DOHH2 (cell line): ENCODE measurements at regions not wholly inside any gene's neighbourhood (a gene's known extent, or its start where the extent isn't known, plus 50 kb on each side); places are given as distances from the start of the nearest gene placed in this dataset.

Experiments
- H3F3A ChIP-seq: fragments of 200-600 bp; sonication (generic), shearing (Covaris generic); 2 replicates; pipeline ENCODE4 v1.6.0; 2016; ENCODE audit warnings: antibody characterized with exemption, mild to moderate bottlenecking; ENCODE audit not compliant: control insufficient read depth, insufficient read depth
- H3K27ac ChIP-seq: fragments of 200-600 bp; sonication (generic); 2 replicates; pipeline ENCODE4 v1.5.1; 2014; ENCODE audit warnings: low read depth, mild to moderate bottlenecking, low read length, moderate library complexity
- H3K27me3 ChIP-seq: fragments of 200-600 bp; sonication (generic); 2 replicates; pipeline ENCODE4 v1.6.1; 2014; ENCODE audit warnings: mild to moderate bottlenecking, low read length, mixed read lengths; ENCODE audit not compliant: control insufficient read depth
- H3K36me3 ChIP-seq: fragments of 200-600 bp; sonication (generic); 2 replicates; pipeline ENCODE4 v1.6.1; 2014; ENCODE audit warnings: mild to moderate bottlenecking, low read length, moderate library complexity, mixed read lengths; ENCODE audit not compliant: control insufficient read depth
- H3K4me1 ChIP-seq: fragments of 200-600 bp; sonication (generic); 2 replicates; pipeline ENCODE4 v1.6.1; 2014; ENCODE audit warnings: mild to moderate bottlenecking, low read length, mixed read lengths; ENCODE audit not compliant: control insufficient read depth
- H3K4me2 ChIP-seq: fragments of 200-600 bp; sonication (generic); 2 replicates; pipeline ENCODE4 v1.6.0; 2014; ENCODE audit warnings: mild to moderate bottlenecking, low read length, moderate library complexity
- H3K4me3 ChIP-seq: fragments of 200-600 bp; sonication (generic); 2 replicates; pipeline ENCODE4 v1.5.1; 2014; ENCODE audit warnings: mild to moderate bottlenecking, low read length, mixed read lengths
- H3K79me2 ChIP-seq: fragments of 200-600 bp; sonication (generic); 2 replicates; pipeline ENCODE4 v1.6.1; 2014; ENCODE audit warnings: mild to moderate bottlenecking, low read length, mixed read lengths; ENCODE audit not compliant: control insufficient read depth
- H3K9me2 ChIP-seq: fragments of 200-600 bp; sonication (generic); replicated peaks from 2 replicates; pipeline ENCODE4 v1.6.1; 2014; ENCODE audit warnings: mild to moderate bottlenecking, low read length, mixed read lengths; ENCODE audit not compliant: control insufficient read depth
- H3K9me3 ChIP-seq: fragments of 200-600 bp; sonication (generic); 2 replicates; pipeline ENCODE4 v1.6.1; 2014; ENCODE audit warnings: antibody characterized with exemption, low read length, mixed read lengths; ENCODE audit not compliant: control insufficient read depth, insufficient read depth
- H4K20me1 ChIP-seq: fragments of 200-600 bp; sonication (generic); 2 replicates; pipeline ENCODE4 v1.6.0; 2014; ENCODE audit warnings: low read depth, mild to moderate bottlenecking, antibody characterized with exemption, low read length, moderate library complexity; ENCODE audit not compliant: control insufficient read depth, insufficient read depth
- CTCF ChIP-seq: fragments of 200-600 bp; sonication (generic); IDR thresholded peaks from one replicate; pipeline ENCODE4 v1.5.1; 2014; ENCODE audit warnings: antibody characterized with exemption, mild to moderate bottlenecking, low read depth, low read length; ENCODE audit not compliant: poor library complexity, severe bottlenecking
- EZH2phosphoT487 ChIP-seq: fragments of 200-600 bp; sonication (generic); IDR thresholded peaks from 2 replicates; pipeline ENCODE4 v1.6.1; 2017; ENCODE audit warnings: borderline replicate concordance, mild to moderate bottlenecking, antibody characterized with exemption, low read length, moderate library complexity, mixed read lengths

GRCh38 chr6:139654888-139655782, 280.7 kb upstream of the CITED2 start:
- H3F3A ChIP-seq: no peaks in the 10 kb centered on the region
- no peaks in the 10 kb centered on the region for H3K9me3 ChIP-seq
- H3K27ac ChIP-seq: no peak overlapping the region
- no peaks in the 10 kb centered on the region for H3K9me2 ChIP-seq
- H4K20me1 ChIP-seq: no peaks in the 10 kb centered on the region
- no peak for TF ChIP-seq CTCF
- no peak for TF ChIP-seq EZH2phosphoT487
- no peaks in the 10 kb centered on the region for H3K27me3 ChIP-seq
- H3K4me1 ChIP-seq: no peaks in the 10 kb centered on the region
- H3K4me2 ChIP-seq: no peak overlapping the region
- no peak overlapping the region for H3K4me3 ChIP-seq
- H3K36me3 ChIP-seq: no peaks in the 10 kb centered on the region
- no peaks in the 10 kb centered on the region for H3K79me2 ChIP-seq

GRCh38 chr6:139654309-139654708, 279.9 kb upstream of the CITED2 start:
- Histone ChIP-seq H3F3A (no peaks in the 10 kb centered on the region), H3K27me3 (no peaks in the 10 kb centered on the region), H3K4me1 (no peaks in the 10 kb centered on the region), H3K9me3 (no peaks in the 10 kb centered on the region), H3K27ac (no peak overlapping the region), H3K4me3 (no peak overlapping the region), H3K79me2 (no peaks in the 10 kb centered on the region), H3K36me3 (no peaks in the 10 kb centered on the region), H4K20me1 (no peaks in the 10 kb centered on the region), H3K9me2 (no peaks in the 10 kb centered on the region), H3K4me2 (no peak overlapping the region)
- TF ChIP-seq EZH2phosphoT487 (no peak), CTCF (no peak)

GRCh38 chr6:139653111-139653510, 278.7 kb upstream of the CITED2 start:
- Histone ChIP-seq H3K9me3 (no peaks in the 10 kb centered on the region), H3K36me3 (no peaks in the 10 kb centered on the region), H3K4me1 (no peaks in the 10 kb centered on the region), H3K27me3 (no peaks in the 10 kb centered on the region), H3K27ac (no peak overlapping the region), H4K20me1 (no peaks in the 10 kb centered on the region), H3K79me2 (no peaks in the 10 kb centered on the region), H3K9me2 (no peaks in the 10 kb centered on the region), H3K4me3 (no peak overlapping the region), H3F3A (no peaks in the 10 kb centered on the region), H3K4me2 (no peak overlapping the region)
- TF ChIP-seq CTCF (no peak), EZH2phosphoT487 (no peak)
